ENCODE measurements at regions not wholly inside any gene's neighbourhood (a gene's known extent, or its start where the extent isn't known, plus 50 kb on each side); places are given as distances from the start of the nearest gene placed in this dataset.
A peak's percentile ranks its signal among the peaks of the same experiment; 100 is the strongest.

- ATAC-seq (ENCODE audit: low read depth) (no peak), DNase-seq (ENCODE audit: low spot score) (no peak)
- H3K27ac ChIP-seq (ENCODE audit: poor library complexity, severe bottlenecking) = no peak overlapping the region
- no peak overlapping the region for H3K4me3 ChIP-seq (ENCODE audit: severe bottlenecking)
- H3K27me3 ChIP-seq (ENCODE audit: insufficient read depth, poor library complexity, severe bottlenecking) = no peaks in the 10 kb centered on the region
- no peaks in the 10 kb centered on the region for H3K36me3 ChIP-seq (ENCODE audit: low read depth)
- no peak for TF ChIP-seq CTCF (IDR thresholded peaks at IDR 0.05; ENCODE audit: poor library complexity, severe bottlenecking)
- H3K4me1 ChIP-seq (ENCODE audit: insufficient read depth, poor library complexity, severe bottlenecking) = no peaks in the 10 kb centered on the region
- no peaks in the 10 kb centered on the region for H3K9me3 ChIP-seq (ENCODE audit: severe bottlenecking)
Observed at GRCh38 chr6:14037402-14038277, 79.9 kb upstream of the CD83 start.

GRCh38 chr6:14038467-14039437 lies 78.8 kb upstream of the CD83 start:
- no peaks in the 10 kb centered on the region for H3K36me3 ChIP-seq (ENCODE audit: low read depth)
- H3K9me3 ChIP-seq (ENCODE audit: severe bottlenecking) = no peaks in the 10 kb centered on the region
- no peak overlapping the region for H3K4me3 ChIP-seq (ENCODE audit: severe bottlenecking)
- no peak for ATAC-seq (ENCODE audit: low read depth)
- no peaks in the 10 kb centered on the region for H3K27me3 ChIP-seq (ENCODE audit: insufficient read depth, poor library complexity, severe bottlenecking)
- H3K4me1 ChIP-seq (ENCODE audit: insufficient read depth, poor library complexity, severe bottlenecking) = no peaks in the 10 kb centered on the region
- no peak overlapping the region for H3K27ac ChIP-seq (ENCODE audit: poor library complexity, severe bottlenecking)
- no peak for DNase-seq (ENCODE audit: low spot score)
- no peak for TF ChIP-seq CTCF (IDR thresholded peaks at IDR 0.05; ENCODE audit: poor library complexity, severe bottlenecking)

GRCh38 chr6:14040042-14040441 lies 77.5 kb upstream of the CD83 start:
- Histone ChIP-seq H3K27ac (ENCODE audit: poor library complexity, severe bottlenecking) (no peak overlapping the region), H3K9me3 (ENCODE audit: severe bottlenecking) (no peaks in the 10 kb centered on the region), H3K4me3 (ENCODE audit: severe bottlenecking) (no peak overlapping the region), H3K36me3 (ENCODE audit: low read depth) (no peaks in the 10 kb centered on the region), H3K4me1 (ENCODE audit: insufficient read depth, poor library complexity, severe bottlenecking) (no peaks in the 10 kb centered on the region), H3K27me3 (ENCODE audit: insufficient read depth, poor library complexity, severe bottlenecking) (no peaks in the 10 kb centered on the region)
- TF ChIP-seq CTCF (IDR thresholded peaks at IDR 0.05; ENCODE audit: poor library complexity, severe bottlenecking) = no peak
- ATAC-seq (ENCODE audit: low read depth) (no peak), DNase-seq (ENCODE audit: low spot score) (no peak)

- Histone ChIP-seq H3K9me3 (ENCODE audit: severe bottlenecking) (no peaks in the 10 kb centered on the region), H3K4me1 (ENCODE audit: insufficient read depth, poor library complexity, severe bottlenecking) (no peaks in the 10 kb centered on the region), H3K27me3 (ENCODE audit: insufficient read depth, poor library complexity, severe bottlenecking) (no peaks in the 10 kb centered on the region), H3K36me3 (ENCODE audit: low read depth) (no peaks in the 10 kb centered on the region), H3K4me3 (ENCODE audit: severe bottlenecking) (no peak overlapping the region), H3K27ac (ENCODE audit: poor library complexity, severe bottlenecking) (no peak overlapping the region)
- DNase-seq (ENCODE audit: low spot score) (no peak), ATAC-seq (ENCODE audit: low read depth) (peak; percentile 85)
- TF ChIP-seq CTCF (IDR thresholded peaks at IDR 0.05; ENCODE audit: poor library complexity, severe bottlenecking) = peak; percentile 85
Observed at GRCh38 chr6:14046476-14047068, 71.0 kb upstream of the CD83 start.
